WTC11 (cell line): ENCODE measurements at regions not wholly inside any gene's neighbourhood (a gene's known extent, or its start where the extent isn't known, plus 50 kb on each side); places are given as distances from the start of the nearest gene placed in this dataset.

Experiments
- ATAC-seq: fragments of 200-7000 bp; cut with Tn5 transposase; 2 replicates; pipeline ENCODE4 v1.10.0; 2021; ENCODE audit warnings: mild to moderate bottlenecking, moderate library complexity
- CTCF ChIA-PET: fragments of 300-600 bp; sonication (Branson Sonifier 250); formaldehyde crosslinking; loops from one replicate; lab custom pipeline; 2021; ENCODE audit warnings: antibody characterized with exemption; lab: Charles Lee
- POLR2A ChIA-PET: fragments of 350-600 bp; sonication (Branson Sonifier 250); formaldehyde crosslinking; loops from one replicate; lab custom pipeline; 2021; ENCODE audit warnings: antibody characterized with exemption; lab: Charles Lee
- DNase-seq: peaks from one replicate; pipeline ENCODE4 v3.0.0; 2021; ENCODE audit warnings: low spot score
- H3K27ac Mint-ChIP-seq: 2 replicates; pipeline ENCODE4 v1.8.0; 2021; ENCODE audit warnings: mixed read lengths
- H3K27me3 Mint-ChIP-seq: 2 replicates; pipeline ENCODE4 v1.8.0; 2021; ENCODE audit warnings: low read depth, mild to moderate bottlenecking, moderate library complexity, mixed read lengths
- H3K36me3 Mint-ChIP-seq: 2 replicates; pipeline ENCODE4 v1.8.0; 2021; ENCODE audit warnings: mixed read lengths
- H3K4me1 Mint-ChIP-seq: 2 replicates; pipeline ENCODE4 v1.8.0; 2022; ENCODE audit warnings: mixed read lengths
- H3K4me3 Mint-ChIP-seq: 2 replicates; pipeline ENCODE4 v1.8.0; 2021; ENCODE audit warnings: mild to moderate bottlenecking, moderate library complexity, mixed read lengths
- H3K9me3 Mint-ChIP-seq: 2 replicates; pipeline ENCODE4 v1.8.0; 2021; ENCODE audit warnings: mixed read lengths
- AFF4 ChIP-seq: sonication (generic); formaldehyde crosslinking; IDR thresholded peaks from 2 replicates; pipeline ENCODE4 v1.8.1; 2023; ENCODE audit warnings: mild to moderate bottlenecking, missing genetic modification reagents, borderline replicate concordance
- ATF3 ChIP-seq: sonication (generic); formaldehyde crosslinking; conservative IDR thresholded peaks from 2 replicates; pipeline ENCODE4 v1.8.1; 2022; ENCODE audit warnings: mild to moderate bottlenecking, missing genetic modification reagents
- CBFB ChIP-seq: sonication (generic); formaldehyde crosslinking; IDR thresholded peaks from 2 replicates; pipeline ENCODE4 v1.8.1; 2022; ENCODE audit warnings: mild to moderate bottlenecking, low read depth, missing genetic modification reagents
- CDX4 ChIP-seq: fragments of 250-450 bp; sonication (Bioruptor Pico); IDR thresholded peaks from 2 replicates; pipeline ENCODE4 v1.9.0; 2021; ENCODE audit warnings: moderate library complexity, mild to moderate bottlenecking, inconsistent platforms, borderline replicate concordance
- CREM ChIP-seq: sonication (generic); formaldehyde crosslinking; IDR thresholded peaks from 2 replicates; pipeline ENCODE4 v1.8.1; 2022; ENCODE audit warnings: mild to moderate bottlenecking, missing genetic modification reagents, moderate library complexity
- FOXK1 ChIP-seq: sonication (generic); formaldehyde crosslinking; IDR thresholded peaks from 2 replicates; pipeline ENCODE4 v1.8.0; 2022; ENCODE audit warnings: mild to moderate bottlenecking, moderate library complexity, missing genetic modification reagents
- JUN ChIP-seq: sonication (generic); formaldehyde crosslinking; IDR thresholded peaks from 2 replicates; pipeline ENCODE4 v1.8.0; 2023; ENCODE audit warnings: mild to moderate bottlenecking, missing genetic modification reagents
- MAX ChIP-seq: sonication (generic); formaldehyde crosslinking; IDR thresholded peaks from 2 replicates; pipeline ENCODE4 v1.8.0; 2022; ENCODE audit warnings: mild to moderate bottlenecking, missing genetic modification reagents
- NFATC4 ChIP-seq: fragments of 250-450 bp; sonication (Bioruptor Pico); IDR thresholded peaks from 2 replicates; pipeline ENCODE4 v1.9.0; 2021; ENCODE audit warnings: mild to moderate bottlenecking
- NFYB ChIP-seq: sonication (generic); formaldehyde crosslinking; conservative IDR thresholded peaks from 2 replicates; pipeline ENCODE4 v1.8.0; 2022; ENCODE audit warnings: low read depth, missing genetic modification reagents
- NR1H2 ChIP-seq: sonication (generic); formaldehyde crosslinking; IDR thresholded peaks from 2 replicates; pipeline ENCODE4 v1.9.0; 2021; ENCODE audit warnings: mild to moderate bottlenecking, moderate library complexity, missing genetic modification reagents
- PRDM15 ChIP-seq: sonication (generic); formaldehyde crosslinking; IDR thresholded peaks from 2 replicates; pipeline ENCODE4 v1.8.0; 2022; ENCODE audit warnings: missing genetic modification reagents
- USF2 ChIP-seq: sonication (generic); formaldehyde crosslinking; IDR thresholded peaks from 2 replicates; pipeline ENCODE4 v1.8.1; 2023; ENCODE audit warnings: mild to moderate bottlenecking, missing genetic modification reagents, moderate library complexity
- ZNF219 ChIP-seq: sonication (generic); formaldehyde crosslinking; IDR thresholded peaks from 2 replicates; pipeline ENCODE4 v1.8.0; 2023; ENCODE audit warnings: missing genetic modification reagents, mild to moderate bottlenecking, borderline replicate concordance
- ZNF425 ChIP-seq: fragments of 250-450 bp; sonication (Bioruptor Pico); conservative IDR thresholded peaks from 2 replicates; pipeline ENCODE4 v1.9.0; 2021; ENCODE audit warnings: mild to moderate bottlenecking

GRCh38 chr14:26199590-26200370 lies 398.1 kb downstream of the NOVA1 start:
- H3K27me3 Mint-ChIP-seq: peaks cover 10% of the 10 kb centered on the region
- POLR2A ChIA-PET: no interaction called here
- TF ChIP-seq CREM: no peak
- TF ChIP-seq ZNF219 (CRISPR knock-in tag): no peak
- no peak for TF ChIP-seq MAX (CRISPR knock-in tag)
- no peak for TF ChIP-seq ATF3 (CRISPR knock-in tag)
- TF ChIP-seq JUN (CRISPR knock-in tag): no peak
- no peak for TF ChIP-seq CDX4 (CRISPR knock-in tag)
- TF ChIP-seq CBFB: no peak
- no peak for TF ChIP-seq USF2 (CRISPR knock-in tag)
- no peak for TF ChIP-seq AFF4 (CRISPR knock-in tag)
- TF ChIP-seq PRDM15: no peak
- no peak for TF ChIP-seq FOXK1 (CRISPR knock-in tag)
- TF ChIP-seq, all 79 proteins: peak for 0
- Mint-ChIP-seq H3K4me3 (no peak overlapping the region), H3K4me1 (peaks cover 18% of the 10 kb centered on the region), H3K36me3 (no peaks in the 10 kb centered on the region), H3K9me3 (peaks cover 3% of the 10 kb centered on the region; the same call in 1 of the 2 replicates), H3K27ac (no peak overlapping the region)
- ATAC-seq (no peak), DNase-seq (no peak)
- CTCF ChIA-PET: interaction anchor here (1.9 kb wide), 1 partner anchor 37 kb away, joined by 4 read pairs; no protein-coding TSS in a partner anchor

- ATAC-seq (no peak), DNase-seq (no peak)
- peaks cover 17% of the 10 kb centered on the region for H3K4me1 Mint-ChIP-seq
- POLR2A ChIA-PET: no interaction called here
- H3K36me3 Mint-ChIP-seq: no peaks in the 10 kb centered on the region
- H3K27ac Mint-ChIP-seq: no peak overlapping the region
- H3K9me3 Mint-ChIP-seq: peaks cover 3% of the 10 kb centered on the region; the same call in 1 of the 2 replicates
- peaks cover 7% of the 10 kb centered on the region for H3K27me3 Mint-ChIP-seq
- H3K4me3 Mint-ChIP-seq: no peak overlapping the region
- CTCF ChIA-PET: interaction anchor here (1.9 kb wide), 1 partner anchor 36 kb away, joined by 4 read pairs; no protein-coding TSS in a partner anchor
- no peak for TF ChIP-seq ZNF425 (CRISPR knock-in tag)
- no peak for TF ChIP-seq NFATC4 (CRISPR knock-in tag)
- TF ChIP-seq NR1H2 (CRISPR knock-in tag): no peak
- TF ChIP-seq JUN (CRISPR knock-in tag): no peak
- TF ChIP-seq PRDM15: no peak
- TF ChIP-seq NFYB (CRISPR knock-in tag): no peak
These were observed 398.7 kb downstream of the NOVA1 start for GRCh38 chr14:26199096-26199495.
